ENCODE measurements at regions not wholly inside any gene's neighbourhood (a gene's known extent, or its start where the extent isn't known, plus 50 kb on each side); places are given as distances from the start of the nearest gene placed in this dataset.

DNA sequence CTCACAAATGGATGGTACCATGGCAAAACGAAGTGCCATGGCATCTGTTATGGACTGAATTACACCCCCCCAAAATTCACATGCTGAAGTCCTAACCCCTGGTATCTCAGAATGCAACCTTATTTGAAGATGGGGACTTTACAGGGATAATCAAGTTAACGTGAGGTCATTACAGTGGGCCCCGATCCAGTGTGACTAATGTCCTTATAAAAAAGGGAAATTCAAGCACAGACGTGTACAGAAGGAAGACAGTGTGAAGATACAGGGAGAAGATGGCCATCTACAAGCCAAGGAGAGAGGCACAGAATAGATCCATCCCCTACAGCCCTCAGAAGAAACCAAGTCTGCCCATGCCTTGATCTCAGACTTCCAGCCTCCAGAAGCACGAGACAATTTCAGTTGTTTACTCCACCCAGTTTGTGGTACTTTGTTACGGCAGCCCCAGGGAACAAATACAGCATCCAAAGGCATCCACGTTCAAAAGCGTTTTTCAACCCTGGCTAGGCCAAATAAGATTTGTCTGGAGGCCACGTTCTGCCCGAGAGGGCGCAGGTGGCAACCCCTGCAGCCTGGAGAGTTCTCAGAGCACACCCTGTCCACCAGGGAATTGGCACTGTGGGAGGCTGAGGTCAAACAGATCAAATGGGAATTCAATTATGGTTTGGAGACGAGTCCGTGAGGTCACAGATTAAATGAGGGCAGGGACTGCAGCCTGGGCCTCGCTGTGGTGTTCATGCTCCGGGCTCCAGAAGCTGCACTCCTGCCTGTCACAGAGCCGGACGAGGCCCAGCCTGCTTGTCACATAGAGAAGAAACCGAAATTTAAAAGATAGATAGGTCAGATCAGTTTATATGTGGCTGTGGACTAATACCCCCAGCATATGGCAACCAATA is 494.8 kb downstream of the SHQ1 start:
- CTCF ChIA-PET, result no interaction called here
- Mint-ChIP-seq H3K9me3 (no peaks in the 10 kb centered on the region), H3K4me1 (peaks cover 2% of the 10 kb centered on the region), H3K27ac (no peak overlapping the region), H3K36me3 (ENCODE audit: low read depth) (no peaks in the 10 kb centered on the region), H3K27me3 (peaks cover 4% of the 10 kb centered on the region), H3K4me3 (no peak overlapping the region)
- no peak for DNase-seq
- POLR2A ChIA-PET, result no interaction called here

DNA sequence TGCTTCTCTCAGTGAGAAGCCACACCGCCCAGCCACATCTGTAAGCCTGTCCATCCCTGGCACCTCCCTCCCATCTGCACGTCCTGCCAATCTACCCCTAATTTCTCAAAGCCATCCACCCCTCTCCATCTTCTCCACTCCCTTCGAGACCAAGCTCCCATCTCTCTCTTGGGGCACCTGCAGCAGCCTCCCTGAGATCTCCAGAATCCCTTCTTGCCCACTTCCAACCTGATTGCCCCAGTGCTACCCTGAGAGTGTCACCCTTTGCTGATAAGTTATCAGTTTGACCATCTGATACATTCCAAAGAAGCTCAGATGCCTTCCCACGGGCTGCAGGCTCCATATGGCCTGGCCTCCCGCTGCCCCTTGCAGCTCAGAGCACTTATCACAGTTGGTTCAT is 496.1 kb downstream of the SHQ1 start:
- no peaks in the 10 kb centered on the region for H3K9me3 Mint-ChIP-seq
- ChIA-PET CTCF (interaction anchor here (0.5 kb wide), 1 partner anchor 15 kb away, joined by 3 read pairs; no protein-coding TSS in a partner anchor), POLR2A (no interaction called here)
- peaks cover 4% of the 10 kb centered on the region for H3K27me3 Mint-ChIP-seq
- H3K4me3 Mint-ChIP-seq, result no peak overlapping the region
- DNase-seq, result no peak
- H3K27ac Mint-ChIP-seq, result no peak overlapping the region
- H3K36me3 Mint-ChIP-seq (ENCODE audit: low read depth), result no peaks in the 10 kb centered on the region
- H3K4me1 Mint-ChIP-seq, result peaks cover 14% of the 10 kb centered on the region

DNA sequence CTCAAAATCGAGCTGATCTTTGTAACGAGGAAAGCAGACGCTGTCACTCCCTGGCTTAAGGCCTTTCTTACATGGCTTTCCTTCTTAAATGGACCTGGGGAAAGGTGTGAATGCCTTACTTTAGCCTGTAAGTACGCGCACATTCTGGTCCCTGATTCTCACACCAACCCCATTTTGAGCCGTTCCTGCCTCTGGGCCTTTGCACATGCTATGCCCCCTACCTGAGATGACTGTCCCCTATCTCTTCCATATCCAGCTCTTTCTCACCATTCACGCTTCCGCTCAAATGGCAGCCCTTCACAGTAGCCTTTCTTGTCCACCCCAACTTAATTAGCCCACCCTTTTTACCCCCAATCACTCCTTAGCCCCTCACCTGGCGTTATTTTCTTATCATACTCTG is 496.7 kb downstream of the SHQ1 start:
- peaks cover 20% of the 10 kb centered on the region for H3K4me1 Mint-ChIP-seq
- peaks cover 4% of the 10 kb centered on the region for H3K27me3 Mint-ChIP-seq
- no peaks in the 10 kb centered on the region for H3K36me3 Mint-ChIP-seq (ENCODE audit: low read depth)
- H3K9me3 Mint-ChIP-seq, result no peaks in the 10 kb centered on the region
- H3K27ac Mint-ChIP-seq, result no peak overlapping the region
- no peak overlapping the region for H3K4me3 Mint-ChIP-seq
- CTCF ChIA-PET, result no interaction called here
- DNase-seq, result no peak
- POLR2A ChIA-PET, result no interaction called here

DNA sequence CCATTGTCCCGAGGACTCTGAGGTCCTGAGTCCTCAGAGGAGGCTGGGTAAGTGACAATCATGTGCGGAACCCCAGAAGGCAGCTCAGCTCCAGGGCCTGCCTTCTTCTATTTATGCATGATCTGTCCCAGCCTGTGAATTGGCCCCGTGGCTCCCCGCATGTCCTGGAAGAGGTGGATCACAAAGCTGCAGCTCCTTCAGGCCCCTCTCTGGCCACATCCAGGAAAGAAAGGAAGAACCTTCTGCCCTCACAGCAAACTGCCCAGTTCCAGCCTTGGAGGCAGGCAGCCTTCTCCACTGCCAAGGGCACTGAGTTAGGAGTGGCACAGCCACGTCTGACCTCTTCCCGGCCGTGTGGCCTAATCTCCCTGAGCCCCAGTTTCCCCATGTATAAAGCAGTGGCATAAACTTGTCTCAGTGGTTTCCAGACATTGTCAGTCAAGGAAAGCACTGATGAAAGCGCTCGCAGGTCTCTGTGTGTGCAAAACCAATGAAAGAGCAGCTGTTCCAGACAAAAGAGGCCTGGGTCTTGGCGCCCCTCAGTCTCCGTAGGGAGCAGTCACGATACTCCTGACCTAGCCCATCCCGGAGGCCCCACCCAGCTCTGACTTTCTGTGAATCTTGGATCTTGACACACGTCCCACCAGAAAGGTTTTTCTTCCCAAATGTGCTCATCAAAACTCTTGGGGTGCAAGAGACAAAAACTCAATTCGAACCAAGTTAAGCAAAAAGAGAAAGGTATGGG is 497.3 kb downstream of the SHQ1 start:
- Mint-ChIP-seq H3K27me3 (peaks cover 4% of the 10 kb centered on the region), H3K4me1 (peaks cover 26% of the 10 kb centered on the region), H3K4me3 (no peak overlapping the region), H3K36me3 (ENCODE audit: low read depth) (no peaks in the 10 kb centered on the region), H3K27ac (no peak overlapping the region), H3K9me3 (no peaks in the 10 kb centered on the region)
- POLR2A ChIA-PET, result no interaction called here
- CTCF ChIA-PET, result no interaction called here
- no peak for DNase-seq

DNA sequence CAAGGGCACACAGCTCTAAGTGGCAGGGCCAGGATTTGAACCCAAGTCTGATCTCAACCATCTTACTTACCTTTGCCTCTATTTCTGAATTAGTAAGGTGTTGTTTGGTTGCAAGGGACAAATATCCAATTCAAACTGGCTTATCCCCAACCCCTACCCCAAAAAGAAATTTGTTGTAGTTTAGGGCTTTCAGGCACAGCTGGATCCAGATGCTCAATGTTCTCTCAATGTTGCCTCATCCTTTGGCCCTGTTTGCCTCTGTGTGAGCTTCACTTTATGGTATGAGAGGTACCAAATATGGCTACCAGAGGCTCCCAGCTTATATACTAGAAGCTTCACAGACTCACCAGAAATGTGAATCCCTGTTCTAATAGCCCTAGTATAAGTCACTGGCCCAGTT is 499.9 kb downstream of the SHQ1 start:
- Mint-ChIP-seq H3K4me3 (no peak overlapping the region), H3K27ac (no peak overlapping the region), H3K9me3 (no peaks in the 10 kb centered on the region), H3K36me3 (ENCODE audit: low read depth) (no peaks in the 10 kb centered on the region), H3K4me1 (peaks cover 52% of the 10 kb centered on the region), H3K27me3 (peaks cover 4% of the 10 kb centered on the region)
- DNase-seq, result no peak
- ChIA-PET POLR2A (interaction anchor here (2.4 kb wide), 1 partner anchor 26 kb away, joined by 7 read pairs; no protein-coding TSS in a partner anchor), CTCF (interaction anchor here (0.9 kb wide), 1 partner anchor 27 kb away, joined by 3 read pairs; no protein-coding TSS in a partner anchor)

DNA sequence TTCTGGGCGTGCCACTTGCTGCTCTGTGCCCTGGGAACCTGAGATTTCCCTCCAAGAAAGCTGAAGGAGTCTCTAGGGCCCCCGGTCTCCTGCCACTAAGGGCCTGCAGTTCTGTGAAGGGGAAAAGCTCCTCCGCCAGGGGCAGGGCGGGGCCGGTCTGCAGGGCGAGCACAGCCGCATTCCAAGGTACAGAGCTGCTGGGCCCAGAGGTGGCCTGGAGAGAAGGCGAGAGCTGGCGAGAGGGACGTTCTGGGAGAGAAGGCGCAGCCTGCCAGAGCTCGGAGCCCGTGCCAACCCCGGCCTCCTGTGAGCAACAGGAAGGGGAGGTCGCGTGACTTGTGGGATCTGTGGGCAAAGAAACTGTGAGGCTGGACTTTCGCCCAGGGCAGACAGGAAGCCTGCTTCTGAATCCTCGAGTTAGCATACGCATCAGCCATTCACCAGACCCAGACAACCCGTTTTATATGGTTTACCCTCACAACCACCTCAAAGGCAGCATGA is 500.4 kb downstream of the SHQ1 start:
- Mint-ChIP-seq H3K4me3 (no peak overlapping the region), H3K27ac (no peak overlapping the region), H3K36me3 (ENCODE audit: low read depth) (no peaks in the 10 kb centered on the region), H3K4me1 (peaks cover 57% of the 10 kb centered on the region), H3K9me3 (no peaks in the 10 kb centered on the region), H3K27me3 (peaks cover 4% of the 10 kb centered on the region)
- POLR2A ChIA-PET, result interaction anchor here (2.4 kb wide), 1 partner anchor 27 kb away, joined by 7 read pairs; no protein-coding TSS in a partner anchor
- DNase-seq, result peak; percentile 65
- CTCF ChIA-PET, result interaction anchor here (0.6 to 0.9 kb wide), 2 partner anchors 27 to 108 kb away, joined by 3 read pairs; no protein-coding TSS in a partner anchor

DNA sequence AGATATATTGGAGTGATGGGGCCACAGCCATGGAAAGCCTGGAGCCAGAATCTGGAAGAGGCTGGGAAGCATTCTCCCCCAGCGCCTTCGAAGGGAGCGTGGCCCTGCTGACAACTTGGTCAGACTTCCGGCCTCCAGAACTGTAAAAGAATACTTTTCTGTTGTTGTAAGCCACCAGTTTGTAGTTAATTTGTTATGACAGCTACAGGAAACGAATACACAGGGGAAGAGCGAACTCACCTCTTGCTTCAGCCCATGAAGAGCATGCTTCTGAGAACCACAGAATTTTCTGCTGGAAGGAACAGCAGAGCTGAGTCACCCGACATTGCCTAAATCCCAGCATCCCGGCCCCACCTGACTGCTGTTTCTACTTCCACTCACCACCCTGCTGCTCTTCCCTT is 501.7 kb downstream of the SHQ1 start:
- Mint-ChIP-seq H3K27ac (peak overlapping the region; percentile 70), H3K27me3 (peaks cover 4% of the 10 kb centered on the region), H3K36me3 (ENCODE audit: low read depth) (no peaks in the 10 kb centered on the region), H3K9me3 (no peaks in the 10 kb centered on the region), H3K4me1 (peaks cover 65% of the 10 kb centered on the region), H3K4me3 (no peak overlapping the region)
- POLR2A ChIA-PET, result interaction anchor here (1.5 kb wide), 1 partner anchor 101 kb away, joined by 5 read pairs; no protein-coding TSS in a partner anchor
- CTCF ChIA-PET, result no interaction called here
- no peak for DNase-seq

DNA sequence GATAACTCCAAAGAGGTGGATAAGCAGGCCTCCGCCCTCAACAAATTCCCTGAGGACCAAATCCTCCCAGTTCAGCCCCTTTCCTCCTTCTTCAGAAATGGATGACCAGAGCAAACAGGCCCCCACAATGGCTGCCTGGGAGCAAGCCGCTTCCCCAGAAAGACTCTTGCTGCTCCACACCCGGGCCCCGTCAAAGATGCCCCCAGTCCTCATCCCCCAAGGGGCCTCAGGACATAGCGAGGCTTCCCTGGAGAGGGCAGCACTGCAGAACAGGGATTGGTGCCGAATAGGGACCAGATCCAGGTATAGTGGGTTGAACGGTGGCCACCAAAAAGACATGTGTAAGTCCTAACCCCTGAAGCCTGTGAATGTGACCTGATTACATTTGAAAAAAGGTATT is 502.3 kb downstream of the SHQ1 start:
- H3K4me3 Mint-ChIP-seq, result no peak overlapping the region
- POLR2A ChIA-PET, result interaction anchor here (1.0 to 1.5 kb wide), 2 partner anchors 19 to 102 kb away, joined by 3 to 5 read pairs; no protein-coding TSS in a partner anchor
- no peaks in the 10 kb centered on the region for H3K36me3 Mint-ChIP-seq (ENCODE audit: low read depth)

DNA sequence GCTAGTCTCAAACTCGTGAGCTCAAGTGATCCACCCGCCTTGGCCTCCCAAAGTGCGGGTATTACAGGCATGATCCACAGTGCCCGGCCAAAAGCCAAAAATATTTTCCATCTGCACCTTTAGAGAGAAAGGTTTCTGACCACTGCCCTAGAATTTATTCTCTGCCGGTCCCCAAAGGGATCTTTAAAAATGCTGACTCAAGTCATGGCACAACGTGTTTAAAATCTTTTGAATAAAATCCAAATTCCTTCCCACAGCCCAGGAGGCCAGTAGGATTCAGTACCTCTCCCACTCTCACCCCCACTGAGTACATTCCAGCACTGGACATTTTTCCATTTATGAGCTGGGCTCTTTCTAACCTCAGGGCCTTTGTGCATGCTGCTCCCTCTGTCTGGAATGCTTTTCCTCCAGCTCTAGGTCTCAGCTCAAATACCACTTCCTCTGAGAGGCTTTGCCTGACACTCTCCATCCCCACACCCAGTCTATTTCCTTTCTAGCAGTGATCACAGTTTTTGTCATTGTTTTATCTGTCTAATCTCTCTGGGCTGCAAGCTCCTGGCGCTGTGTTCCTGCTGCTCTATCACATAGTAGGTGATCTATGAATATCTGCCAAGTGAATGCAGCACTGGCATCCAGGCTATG is 502.9 kb downstream of the SHQ1 start:
- no peak overlapping the region for H3K4me3 Mint-ChIP-seq
- ChIA-PET POLR2A (interaction anchor here (1.0 to 1.5 kb wide), 3 partner anchors 18 to 102 kb away, joined by 3 to 5 read pairs (median 3); no protein-coding TSS in a partner anchor), CTCF (no interaction called here)
- peaks cover 4% of the 10 kb centered on the region for H3K27me3 Mint-ChIP-seq
- no peaks in the 10 kb centered on the region for H3K9me3 Mint-ChIP-seq
- peak overlapping the region; percentile 17 for H3K27ac Mint-ChIP-seq
- peaks cover 67% of the 10 kb centered on the region for H3K4me1 Mint-ChIP-seq
- peak; percentile 21 for DNase-seq
- H3K36me3 Mint-ChIP-seq (ENCODE audit: low read depth), result no peaks in the 10 kb centered on the region

More for the DNA sequence above, 502.3 kb downstream of the SHQ1 start:
- Mint-ChIP-seq H3K9me3 (no peaks in the 10 kb centered on the region), H3K4me1 (peaks cover 67% of the 10 kb centered on the region), H3K27me3 (peaks cover 4% of the 10 kb centered on the region), H3K27ac (peak overlapping the region; percentile 70)
- DNase-seq, result no peak
- CTCF ChIA-PET, result no interaction called here

DNA sequence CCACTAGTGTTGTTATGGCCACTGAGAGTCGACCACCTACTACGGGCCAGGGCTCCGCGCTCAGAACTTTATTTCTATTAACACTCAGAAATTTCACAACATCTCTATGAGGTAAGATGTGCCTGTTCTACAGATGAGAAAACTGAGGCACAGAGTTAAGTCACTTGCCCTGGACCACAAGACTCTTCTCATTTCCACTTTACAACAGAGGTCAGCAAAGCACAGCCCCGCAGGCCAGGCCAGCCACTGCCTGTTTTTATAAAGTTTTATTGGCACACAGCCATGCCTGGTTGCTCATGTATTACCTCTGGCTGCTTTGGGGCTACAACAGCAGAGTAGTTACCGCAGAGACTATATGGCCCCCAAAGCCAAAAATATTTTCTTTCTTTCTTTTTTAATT is 503.6 kb downstream of the SHQ1 start:
- Mint-ChIP-seq H3K9me3 (no peaks in the 10 kb centered on the region), H3K4me3 (no peak overlapping the region), H3K36me3 (ENCODE audit: low read depth) (no peaks in the 10 kb centered on the region), H3K4me1 (peaks cover 67% of the 10 kb centered on the region), H3K27me3 (peaks cover 4% of the 10 kb centered on the region), H3K27ac (no peak overlapping the region)
- ChIA-PET CTCF (no interaction called here), POLR2A (interaction anchor here (1.1 kb wide), 1 partner anchor 101 kb away, joined by 3 read pairs; no protein-coding TSS in a partner anchor)
- no peak for DNase-seq

DNA sequence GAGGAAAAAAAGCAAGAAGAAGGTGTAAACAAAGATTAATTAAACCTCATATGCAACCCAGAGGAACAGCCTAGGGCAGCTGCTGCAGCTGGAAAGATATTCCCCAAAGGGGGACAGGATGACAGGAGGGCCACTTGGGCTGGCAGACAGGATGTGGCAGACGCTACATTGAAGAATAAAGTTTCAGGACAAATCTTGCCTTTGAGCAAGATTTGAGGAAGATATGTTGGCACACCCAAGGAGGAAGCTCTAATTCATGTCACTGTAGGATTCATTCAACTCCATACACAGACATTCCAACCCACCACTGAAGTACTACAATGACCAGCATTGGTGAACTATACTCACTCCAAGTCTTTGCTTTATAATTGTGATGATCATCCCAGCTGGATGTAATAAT is 504.0 kb downstream of the SHQ1 start:
- ChIA-PET POLR2A (no interaction called here), CTCF (no interaction called here)
- Mint-ChIP-seq H3K27ac (peak overlapping the region; percentile 25), H3K4me3 (no peak overlapping the region), H3K36me3 (ENCODE audit: low read depth) (no peaks in the 10 kb centered on the region), H3K27me3 (peaks cover 4% of the 10 kb centered on the region), H3K9me3 (no peaks in the 10 kb centered on the region), H3K4me1 (peaks cover 67% of the 10 kb centered on the region)
- DNase-seq, result no peak

DNA sequence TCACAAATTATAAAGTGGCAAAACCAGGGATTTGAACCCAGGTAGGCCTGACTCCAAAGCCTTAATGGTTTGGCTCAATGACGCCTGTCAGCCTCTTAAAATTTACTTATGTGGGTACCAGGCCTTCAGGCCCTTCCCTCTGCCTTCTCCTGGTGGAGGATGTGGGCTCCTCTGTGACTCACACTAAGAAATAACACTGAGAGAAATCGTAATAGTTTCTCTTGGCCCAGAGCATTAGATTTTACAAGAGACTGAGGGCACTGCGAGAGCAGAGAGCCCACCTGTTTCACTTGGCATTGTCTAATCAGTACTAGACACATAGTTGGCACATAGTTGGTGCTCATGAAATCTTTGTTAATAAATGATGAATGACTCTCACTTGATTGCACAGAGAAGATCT is 505.2 kb downstream of the SHQ1 start:
- peak overlapping the region; percentile 62 for H3K27ac Mint-ChIP-seq
- POLR2A ChIA-PET, result no interaction called here
- peaks cover 61% of the 10 kb centered on the region for H3K4me1 Mint-ChIP-seq
- peak; percentile 53 for DNase-seq
- H3K4me3 Mint-ChIP-seq, result no peak overlapping the region
- H3K27me3 Mint-ChIP-seq, result no peaks in the 10 kb centered on the region
- CTCF ChIA-PET, result no interaction called here
- no peaks in the 10 kb centered on the region for H3K36me3 Mint-ChIP-seq (ENCODE audit: low read depth)
- H3K9me3 Mint-ChIP-seq, result no peaks in the 10 kb centered on the region

DNA sequence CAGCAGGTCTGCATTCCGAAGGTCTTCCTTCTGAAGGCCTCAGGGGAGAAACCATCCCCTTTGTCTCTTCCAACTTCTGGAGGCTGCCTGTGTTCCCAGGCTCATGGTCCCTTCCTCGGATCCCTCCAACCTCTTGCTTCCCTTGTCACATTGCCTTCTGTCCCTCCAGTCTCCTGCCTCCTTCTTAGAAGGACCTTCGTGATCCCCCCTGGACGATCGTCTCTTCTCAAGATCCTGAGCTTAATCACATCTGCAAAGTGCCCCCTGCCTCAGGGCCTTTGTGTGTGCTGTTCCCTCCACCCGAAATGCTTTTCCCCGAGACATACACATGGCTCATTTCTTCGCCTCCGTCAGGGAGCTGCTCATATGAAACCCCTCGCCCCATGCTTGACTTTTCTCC is 505.8 kb downstream of the SHQ1 start:
- no peaks in the 10 kb centered on the region for H3K36me3 Mint-ChIP-seq (ENCODE audit: low read depth)
- POLR2A ChIA-PET, result no interaction called here

More for the DNA sequence above, 505.8 kb downstream of the SHQ1 start:
- Mint-ChIP-seq H3K4me1 (peaks cover 55% of the 10 kb centered on the region), H3K27ac (peak overlapping the region; percentile 13), H3K4me3 (no peak overlapping the region), H3K9me3 (no peaks in the 10 kb centered on the region), H3K27me3 (no peaks in the 10 kb centered on the region)
- CTCF ChIA-PET, result no interaction called here
- no peak for DNase-seq
